GM19023 (cell line): ENCODE measurements at regions not wholly inside any gene's neighbourhood (a gene's known extent, or its start where the extent isn't known, plus 50 kb on each side); places are given as distances from the start of the nearest gene placed in this dataset.

Experiments
- ATAC-seq: cut with Tn5 transposase; IDR thresholded peaks from one replicate; pipeline ENCODE4 v1.9.1; 2021; ENCODE audit warnings: mild to moderate bottlenecking, moderate library complexity; ENCODE audit not compliant: unreplicated experiment

DNA sequence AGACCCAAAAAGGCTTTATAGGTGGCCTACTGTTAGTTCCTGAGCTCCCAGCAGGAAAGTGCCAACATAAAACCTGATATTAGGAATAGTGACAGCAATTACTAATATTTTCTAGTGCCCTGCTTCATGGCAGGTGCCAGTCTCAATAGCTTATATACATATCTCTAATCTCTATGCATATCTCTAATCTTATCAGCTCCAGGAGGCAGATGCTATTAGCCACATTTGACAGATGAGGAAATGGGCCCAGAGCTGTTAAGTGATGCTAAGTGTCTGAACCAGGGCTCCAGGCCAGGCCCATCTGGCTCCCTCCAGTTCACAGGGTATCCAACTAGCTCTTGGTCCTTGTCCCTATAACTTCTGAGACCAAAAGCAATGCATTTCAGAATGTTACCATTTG is 142.5 kb downstream of the CHIC2 start:
- no peak for ATAC-seq

- no peak for ATAC-seq
These were observed 143.5 kb downstream of the CHIC2 start for GRCh38 chr4:53920883-53921282.

- no peak for ATAC-seq
These were observed 144.3 kb downstream of the CHIC2 start for GRCh38 chr4:53920116-53920515.

DNA sequence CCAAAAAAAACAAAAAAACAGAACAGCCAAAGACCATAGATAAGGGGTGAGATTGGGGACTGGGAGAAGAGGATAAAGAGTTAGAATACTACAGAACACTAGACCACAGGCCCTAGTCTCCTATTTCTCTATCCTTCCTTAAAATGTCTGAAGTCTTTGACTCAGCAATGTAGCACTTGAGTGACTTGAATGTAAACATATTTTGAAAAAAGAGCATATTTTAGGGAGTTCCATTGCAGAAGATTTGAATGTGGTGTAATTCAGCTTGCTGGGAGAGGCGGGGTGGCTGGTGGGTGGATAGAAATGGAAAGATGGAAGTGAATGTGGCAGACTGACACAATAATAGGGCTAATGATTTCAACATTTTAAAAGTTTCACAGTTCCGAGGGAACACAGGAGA is 144.9 kb downstream of the CHIC2 start:
- no peak for ATAC-seq

DNA sequence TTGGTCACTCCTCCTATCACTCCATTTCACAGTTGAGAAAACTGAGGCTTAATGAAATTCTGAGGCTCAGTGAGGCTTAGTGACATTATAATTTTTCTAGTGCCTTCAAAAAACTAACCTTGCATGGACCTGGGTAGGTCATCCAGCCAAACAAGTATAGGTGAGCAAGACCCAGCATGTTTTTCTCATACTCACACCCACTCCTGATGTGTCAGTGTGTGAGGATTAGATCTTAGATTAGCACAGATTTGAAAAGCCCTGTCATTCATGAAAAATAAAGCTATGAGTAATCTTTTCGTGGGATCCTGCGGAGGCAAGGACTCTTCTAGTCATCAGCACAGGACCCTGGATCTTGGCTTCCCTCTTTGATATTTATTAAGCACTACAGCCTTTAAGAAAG is 146.7 kb downstream of the CHIC2 start:
- ATAC-seq = no peak

DNA sequence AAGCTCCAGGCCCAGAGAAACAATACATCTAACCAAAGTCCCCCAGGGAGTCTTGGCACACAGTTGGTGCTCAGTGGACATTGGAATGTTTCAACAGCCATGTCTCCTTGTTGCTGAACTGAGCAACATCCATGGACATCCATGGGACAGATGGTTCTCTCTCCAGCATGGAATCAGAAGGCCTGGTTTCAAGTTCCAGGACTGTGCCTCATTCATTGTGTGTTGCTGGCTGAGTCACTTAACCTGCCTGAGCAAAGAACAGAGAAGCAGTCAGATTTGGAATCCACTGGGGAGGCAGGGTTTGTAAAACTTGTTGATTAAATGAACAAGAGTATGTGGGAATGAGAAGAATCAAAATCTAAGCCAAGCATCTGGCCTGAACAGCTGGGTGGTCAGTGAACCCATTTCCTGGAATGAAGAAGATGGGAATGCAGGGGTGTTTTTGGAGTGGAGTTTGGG is 147.9 kb downstream of the CHIC2 start:
- no peak for ATAC-seq

DNA sequence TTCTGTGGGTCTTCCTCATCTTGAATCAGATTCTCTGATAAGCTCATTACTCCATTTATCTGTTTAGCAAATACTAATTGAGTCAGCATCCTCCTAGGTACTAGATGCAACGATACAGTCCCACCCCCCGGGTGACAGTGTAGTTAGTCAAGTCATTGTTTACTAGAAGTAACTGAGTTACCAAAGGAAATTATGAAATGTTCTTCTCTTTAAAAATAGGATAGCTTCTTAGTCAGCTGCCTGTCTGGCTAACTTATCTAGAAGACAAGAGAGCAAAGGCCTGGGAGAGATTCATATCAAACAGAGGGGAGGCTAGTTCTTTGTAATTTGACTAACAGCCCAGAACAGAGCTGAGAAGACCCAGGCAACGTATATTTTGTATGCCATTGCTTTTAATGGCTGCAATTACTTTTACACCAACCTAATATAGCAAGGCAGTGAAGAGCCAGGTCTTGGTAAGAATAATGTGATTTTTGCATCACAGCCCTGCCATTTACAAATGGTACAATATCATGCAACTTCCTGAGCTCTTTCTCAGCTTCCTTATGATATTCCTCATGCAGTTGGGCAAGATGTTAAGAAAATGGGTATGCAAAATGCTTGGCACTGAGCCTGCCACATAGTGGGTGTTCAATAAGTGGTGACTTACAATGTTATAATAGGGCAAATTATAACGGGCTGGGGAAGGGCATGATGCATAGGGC is 149.9 kb downstream of the CHIC2 start:
- ATAC-seq = no peak

DNA sequence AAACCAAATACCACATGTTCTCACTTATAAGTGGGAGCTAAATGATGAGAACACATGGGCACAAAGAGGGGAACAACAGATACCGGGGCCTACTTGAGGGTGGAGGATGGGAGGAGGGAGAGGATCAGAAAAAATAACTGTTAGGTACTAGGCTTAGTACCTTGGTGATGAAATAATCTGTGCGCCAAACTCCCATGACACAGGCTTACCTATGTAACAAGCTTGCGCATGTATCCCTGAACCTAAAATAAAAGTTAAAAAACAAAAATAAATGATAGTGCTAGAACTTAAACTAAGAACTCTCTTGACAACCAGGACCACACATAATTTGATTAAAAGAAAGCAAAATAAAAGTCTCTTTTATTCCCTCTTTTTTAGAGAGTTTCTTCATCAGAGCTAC is 150.6 kb downstream of the CHIC2 start:
- ATAC-seq = no peak

GRCh38 chr4:53912766-53913497 is 151.5 kb downstream of the CHIC2 start:
- no peak for ATAC-seq

GRCh38 chr4:53908661-53909078 is 155.7 kb downstream of the CHIC2 start:
- ATAC-seq = no peak

DNA sequence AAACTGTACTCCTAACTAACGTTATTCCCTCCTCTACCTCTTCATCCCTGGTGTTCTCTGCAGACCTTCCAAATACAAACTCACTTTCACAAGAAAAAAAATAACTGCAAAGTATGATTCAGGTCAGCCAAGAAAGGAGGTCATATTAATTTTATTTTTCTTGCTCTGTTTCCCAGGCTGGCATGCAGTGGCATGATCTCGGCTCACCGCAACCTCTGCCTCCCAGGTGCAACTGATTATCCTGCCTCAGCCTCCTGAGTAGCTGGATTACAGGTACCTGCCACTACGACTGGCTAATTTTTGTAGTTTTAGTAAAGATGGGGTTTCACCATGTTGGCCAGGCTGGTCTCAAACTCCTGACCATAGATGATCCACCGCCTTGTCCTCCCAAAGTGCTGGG is 156.6 kb downstream of the CHIC2 start:
- ATAC-seq = no peak

- no peak for ATAC-seq
These were observed 157.7 kb downstream of the CHIC2 start for GRCh38 chr4:53906606-53907190.

DNA sequence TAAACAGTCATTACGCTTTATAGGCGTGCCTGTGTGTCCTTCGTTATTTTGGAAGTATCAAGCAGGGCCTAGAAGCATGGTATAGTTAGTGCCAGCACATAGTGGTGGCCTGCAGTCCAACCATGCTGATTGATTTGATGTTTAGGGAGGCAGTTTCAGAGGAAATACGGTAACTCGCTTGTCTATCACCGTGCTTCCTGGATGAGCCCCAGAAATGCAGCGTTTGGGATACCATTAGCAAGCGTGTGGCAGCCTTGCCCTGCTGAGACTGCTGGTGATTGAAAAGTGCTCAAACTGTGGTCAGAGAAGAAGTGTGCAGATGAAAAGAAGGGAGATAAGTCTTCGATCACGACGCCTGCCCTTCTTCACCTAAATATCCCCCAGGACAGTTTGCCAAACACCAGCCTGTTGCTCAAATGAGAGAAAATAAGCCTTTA is 158.4 kb downstream of the CHIC2 start:
- ATAC-seq = no peak

DNA sequence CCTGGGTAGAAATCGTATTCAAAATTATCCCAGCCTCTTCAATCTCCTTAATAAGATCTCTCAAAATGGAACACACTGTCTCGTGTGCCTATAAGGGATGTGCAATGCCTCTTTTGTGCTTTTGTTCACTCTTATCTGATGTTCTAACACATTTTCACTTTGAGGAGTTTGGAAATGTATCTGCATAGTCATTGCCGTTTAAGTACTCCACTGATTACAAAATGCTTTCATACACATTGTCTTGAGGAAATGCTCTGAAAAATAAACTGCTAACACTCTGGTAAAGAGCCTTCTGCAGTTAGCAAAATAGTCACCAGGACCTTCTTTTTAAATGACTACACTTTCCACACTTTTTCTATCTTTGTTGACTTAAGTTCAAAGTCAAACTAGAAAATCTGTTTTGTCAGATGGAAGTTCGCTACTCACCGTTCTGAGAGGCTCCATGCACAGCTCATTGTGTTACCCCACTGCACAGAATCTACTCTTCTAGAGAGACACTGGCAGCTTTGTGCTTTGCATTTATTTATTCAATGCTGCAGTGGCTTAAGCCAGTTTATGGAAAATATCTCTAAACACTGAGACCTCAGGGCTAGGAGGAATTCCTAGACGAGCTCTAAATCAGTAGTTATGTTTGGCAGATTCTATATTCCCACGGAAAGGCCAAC is 159.0 kb downstream of the CHIC2 start:
- no peak for ATAC-seq

GRCh38 chr4:53902786-53903185 is 161.6 kb downstream of the CHIC2 start:
- no peak for ATAC-seq

- ATAC-seq = no peak
These were observed 164.1 kb downstream of the CHIC2 start for GRCh38 chr4:53900271-53900649.

GRCh38 chr4:53899586-53900270 is 164.7 kb downstream of the CHIC2 start:
- ATAC-seq = no peak

DNA sequence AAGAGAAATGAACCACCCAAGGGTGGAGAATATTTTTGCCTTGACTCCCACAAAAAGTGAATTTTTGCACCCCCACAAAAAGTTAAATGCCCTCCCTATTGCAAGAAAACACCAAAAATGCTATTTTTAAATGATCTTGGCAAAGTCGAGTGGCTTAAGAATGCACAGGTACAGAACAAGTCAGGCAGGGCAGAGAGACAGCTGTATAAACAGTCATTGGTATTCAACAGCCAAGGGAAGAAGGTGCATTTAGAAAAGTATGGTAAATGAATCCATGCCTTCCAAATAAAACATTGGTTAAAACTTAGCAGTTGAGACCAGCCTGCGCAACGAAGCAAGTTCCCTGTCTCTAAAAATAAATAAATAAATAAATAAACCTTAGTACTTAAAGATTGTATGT is 169.3 kb downstream of the CHIC2 start:
- no peak for ATAC-seq

DNA sequence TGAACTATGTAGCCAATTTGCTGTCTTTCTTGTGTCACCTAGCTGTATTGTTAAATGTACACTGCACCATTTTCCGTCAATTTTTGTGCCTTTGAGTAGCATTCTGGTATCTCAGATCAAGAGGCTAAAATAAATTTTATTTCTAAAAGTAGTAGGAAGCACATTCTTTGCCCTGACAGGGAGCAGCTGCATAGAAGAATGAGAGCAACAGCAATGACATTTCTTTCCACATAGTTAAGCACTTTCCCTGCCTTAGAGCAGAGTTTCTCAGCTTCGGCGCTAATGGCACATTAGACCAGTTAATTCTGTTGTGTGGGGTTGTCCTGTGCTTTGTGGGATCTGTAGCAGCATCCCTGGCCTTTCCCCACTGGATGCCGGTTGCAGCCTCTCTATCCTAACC is 173.9 kb downstream of the CHIC2 start:
- ATAC-seq = no peak

GRCh38 chr4:53889326-53890055 is 174.9 kb downstream of the CHIC2 start:
- no peak for ATAC-seq
